Hematopoietic multipotent progenitor cell treated with erythropoietin and hydrocortisone succinate and interleukin-3 and kit ligand, for 15 days (in vitro differentiated cells): ENCODE measurements at regions not wholly inside any gene's neighbourhood (a gene's known extent, or its start where the extent isn't known, plus 50 kb on each side); places are given as distances from the start of the nearest gene placed in this dataset.
"Not testable (repeated sequence)": the region's sequence is repeated elsewhere in the genome, so short reads cannot be mapped to it uniquely, and the experiment has no call there.

Source experiments
- DNase-seq: peaks from one replicate; pipeline ENCODE4 v3.0.0-alpha.2; 2015; ENCODE audit warnings: low spot score

GRCh38 chr18:8913606-8914403, 188.7 kb upstream of the NDUFV2 start:
- not testable (repeated sequence) for DNase-seq

- DNase-seq = not testable (repeated sequence)
Observed at GRCh38 chr18:8914404-8915264, 187.9 kb upstream of the NDUFV2 start.

- DNase-seq = not testable (repeated sequence)
Observed at GRCh38 chr18:8920856-8921787, 181.4 kb upstream of the NDUFV2 start.

- no peak for DNase-seq
Observed at GRCh38 chr18:8926464-8926863, 176.0 kb upstream of the NDUFV2 start.

DNA sequence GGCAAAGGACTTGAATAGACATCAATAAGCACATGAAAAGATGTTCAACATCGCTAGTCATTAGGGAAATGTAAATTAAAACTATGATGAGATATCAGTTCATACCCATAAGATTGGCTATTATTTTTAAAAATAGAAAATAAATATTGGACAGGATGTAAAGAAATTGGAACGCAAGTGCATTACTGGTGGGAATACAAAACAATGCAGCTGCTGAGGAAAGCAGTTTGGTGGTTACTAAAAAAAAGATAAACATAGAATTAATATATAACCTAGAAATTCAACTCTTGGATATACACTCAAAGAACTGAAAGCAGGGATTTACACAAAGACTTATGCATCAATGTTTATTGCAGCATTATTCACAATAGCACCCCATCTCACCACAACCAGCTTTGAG, 174.5 kb upstream of the NDUFV2 start:
- DNase-seq = no peak

DNA sequence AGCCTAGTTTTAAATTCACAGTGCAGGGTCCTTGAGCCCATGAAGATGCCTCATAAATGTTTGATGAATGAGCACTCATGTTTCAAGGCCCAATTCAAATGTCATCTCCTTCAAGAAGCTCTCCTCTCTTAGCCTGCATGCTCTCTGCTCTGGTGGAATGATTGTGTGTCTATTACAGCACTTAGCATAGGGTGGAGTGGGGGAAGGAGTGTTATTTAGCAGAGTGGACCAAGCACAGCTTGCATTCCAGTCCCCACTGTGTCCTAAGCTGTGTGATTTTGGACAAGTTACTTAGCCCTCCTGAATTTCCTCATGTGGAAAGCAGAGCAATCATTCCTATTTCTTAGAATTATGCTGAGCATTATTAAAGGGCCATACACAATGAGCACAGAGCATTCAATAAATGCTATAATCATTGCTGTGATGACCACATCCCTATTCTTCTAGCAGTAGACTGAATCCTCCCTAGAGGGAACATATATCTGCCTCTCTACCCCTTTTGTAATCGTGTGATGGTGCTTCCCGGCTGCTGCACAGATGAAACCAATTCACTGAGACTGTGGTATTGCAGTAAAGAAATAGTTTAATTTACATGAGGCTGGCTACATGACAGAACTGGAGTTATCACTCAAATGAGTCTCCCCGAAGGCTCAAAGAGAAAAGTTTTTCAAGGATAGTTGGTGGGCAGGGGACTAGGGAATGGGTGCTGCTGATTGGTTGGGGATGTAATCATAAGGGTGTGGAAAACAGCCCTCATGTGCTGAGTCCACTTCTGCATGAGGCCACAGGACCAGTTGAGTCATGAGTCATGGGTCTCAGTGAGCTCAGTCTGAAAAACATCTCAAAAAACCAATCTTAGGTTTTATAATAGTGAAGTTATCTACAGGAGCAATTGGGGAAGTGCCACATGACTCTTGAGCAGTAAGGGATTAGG, 173.4 kb upstream of the NDUFV2 start:
- DNase-seq = no peak

DNA sequence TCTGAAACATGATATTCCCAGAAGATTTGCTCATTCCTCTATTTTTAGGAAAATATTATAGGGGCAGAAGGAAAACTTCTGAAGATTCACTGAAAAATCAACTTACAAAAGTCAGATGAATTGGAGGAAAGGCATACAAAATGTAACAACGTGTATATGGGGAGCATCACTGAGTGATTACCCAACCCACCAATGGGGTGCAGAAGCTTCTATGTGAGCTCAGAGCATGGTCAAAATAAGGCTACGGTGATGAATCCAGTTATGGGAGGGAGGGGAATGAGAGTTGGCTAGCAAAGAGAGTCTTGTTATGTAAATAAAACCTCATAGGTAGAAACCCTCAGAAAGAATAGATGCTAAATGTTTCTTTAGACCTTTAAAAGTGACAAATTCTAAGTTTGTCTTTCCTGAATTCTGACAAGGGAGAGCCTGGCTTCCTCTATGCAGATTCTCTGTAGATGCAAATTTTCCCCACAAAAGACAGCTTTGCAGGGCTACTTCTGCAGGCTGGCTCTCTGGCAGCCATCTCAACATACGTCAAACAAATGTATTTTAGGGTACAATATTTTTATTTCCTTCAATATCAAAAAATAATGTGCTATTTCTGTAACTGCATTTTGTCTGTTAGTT, 171.4 kb upstream of the NDUFV2 start:
- no peak for DNase-seq

- DNase-seq = no peak
Observed at GRCh38 chr18:8932866-8933265, 169.6 kb upstream of the NDUFV2 start.

- no peak for DNase-seq
Observed at GRCh38 chr18:8933714-8934284, 168.7 kb upstream of the NDUFV2 start.

DNA sequence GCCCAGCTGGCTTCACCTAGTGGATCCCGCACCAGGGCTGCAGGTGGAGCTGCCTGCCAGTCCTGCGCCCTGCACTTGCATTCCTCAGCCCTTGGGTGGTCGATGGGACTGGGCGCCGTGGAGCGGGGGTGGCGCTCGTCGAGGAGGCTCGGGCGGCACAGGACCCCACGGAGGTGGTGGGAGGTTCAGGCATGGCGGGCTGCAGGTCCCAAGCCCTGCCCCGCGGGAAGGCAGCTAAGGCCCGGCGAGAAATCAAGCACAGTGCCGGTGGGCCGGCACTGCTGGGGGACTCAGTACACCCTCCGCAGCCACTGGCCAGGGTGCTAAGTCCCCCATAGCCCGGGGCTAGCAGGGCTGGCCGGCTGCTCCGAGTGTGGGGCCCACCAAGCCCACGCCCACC, 167.2 kb upstream of the NDUFV2 start:
- DNase-seq = not testable (repeated sequence)

- no peak for DNase-seq
Observed at GRCh38 chr18:8936619-8937018, 165.9 kb upstream of the NDUFV2 start.

DNA sequence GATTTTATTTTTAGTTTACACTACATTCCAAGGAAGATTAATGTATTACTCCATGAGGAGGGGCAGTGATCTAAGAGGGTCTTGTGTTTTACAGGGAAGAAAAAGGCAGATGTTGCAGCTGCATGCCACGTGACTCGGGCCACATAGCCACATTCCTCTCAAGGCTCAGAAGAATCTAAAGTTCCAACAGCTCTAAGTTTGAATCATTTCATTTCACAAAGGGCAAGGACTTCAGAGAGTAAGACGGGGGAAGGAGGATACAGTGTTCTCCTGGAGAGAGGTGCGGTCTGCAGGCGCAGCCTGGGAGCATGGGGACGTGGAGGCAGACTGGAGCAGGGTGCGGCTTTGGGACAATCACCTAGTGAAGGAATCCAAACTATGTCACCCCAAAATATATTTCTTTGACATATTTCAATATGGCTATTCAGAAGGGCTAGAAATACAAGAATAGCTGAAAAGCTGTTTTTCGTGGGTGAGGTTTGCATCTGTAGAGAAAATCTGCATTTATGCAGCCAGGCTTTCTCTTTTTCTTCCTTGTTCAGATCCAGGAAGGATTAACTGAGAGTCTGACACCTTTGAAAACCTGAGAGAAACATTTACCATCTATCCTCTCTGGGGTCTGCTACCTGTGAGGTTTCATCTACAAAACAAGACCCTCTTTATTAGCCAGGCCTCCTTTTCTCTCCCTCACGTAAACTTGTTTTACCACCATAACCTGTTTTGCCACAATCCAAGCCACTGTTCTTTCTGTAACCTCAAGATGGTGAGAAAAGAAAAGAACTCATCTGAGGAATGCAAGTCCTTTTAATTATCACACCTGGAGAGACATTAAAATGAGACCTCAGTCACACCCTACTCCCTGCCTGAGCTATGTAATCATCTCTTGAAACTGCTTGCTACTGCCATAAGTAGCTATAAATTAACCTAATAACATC, 165.1 kb upstream of the NDUFV2 start:
- DNase-seq = no peak

DNA sequence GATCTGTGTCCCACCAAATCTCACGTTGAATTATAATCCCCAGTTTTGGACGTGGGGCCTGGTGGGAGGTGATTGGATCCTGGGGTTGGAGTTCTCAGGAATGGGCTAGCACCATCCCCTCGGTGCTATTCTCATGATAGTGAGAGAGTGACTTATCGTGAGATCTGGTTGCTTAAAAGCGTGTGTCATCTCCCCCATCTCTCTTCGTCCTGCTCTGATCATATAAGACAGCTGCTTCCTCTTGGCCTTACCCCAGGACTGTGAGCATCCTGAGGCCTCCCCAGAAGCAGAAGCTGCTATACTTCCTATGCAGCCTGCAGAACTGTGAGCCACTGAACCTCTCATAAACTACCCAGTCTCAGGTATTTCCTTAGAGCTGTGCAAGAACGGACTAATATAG, 163.7 kb upstream of the NDUFV2 start:
- DNase-seq = no peak

- no peak for DNase-seq
Observed at GRCh38 chr18:8942021-8942908, 160.2 kb upstream of the NDUFV2 start.

DNA sequence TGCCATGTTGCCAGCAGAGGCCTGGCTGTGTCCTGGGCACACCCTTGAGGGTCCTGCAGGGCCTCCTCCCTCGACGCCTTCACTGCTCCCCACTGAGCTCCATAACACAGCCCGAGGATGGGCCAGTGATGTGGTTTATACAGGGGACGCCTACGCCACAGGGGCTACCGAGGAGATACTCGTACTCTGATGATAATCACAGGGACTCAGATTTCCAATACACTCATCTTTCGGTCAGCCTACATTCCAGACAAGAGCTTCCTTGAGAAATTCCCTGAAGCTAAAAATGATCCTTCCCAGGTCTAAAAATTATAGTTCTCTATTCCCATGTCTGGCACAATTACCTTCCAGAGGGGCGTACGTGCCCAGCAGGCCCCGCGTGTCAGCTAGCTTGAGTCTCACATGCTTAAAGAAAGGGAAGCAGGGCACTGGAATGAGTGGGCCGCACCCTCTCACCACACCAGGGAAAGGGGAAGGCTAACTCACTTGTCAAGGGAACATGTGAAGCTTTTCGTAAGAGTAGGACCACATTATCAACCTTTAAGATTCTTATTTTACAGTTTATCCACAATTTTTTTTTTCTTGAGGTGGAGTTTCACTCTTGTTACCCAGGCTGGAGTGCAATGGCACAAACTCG, 159.5 kb upstream of the NDUFV2 start:
- no peak for DNase-seq

GRCh38 chr18:8943900-8944870, 158.3 kb upstream of the NDUFV2 start:
- DNase-seq = no peak
